Nephron progenitor cell (in vitro differentiated cells): ENCODE measurements at regions not wholly inside any gene's neighbourhood (a gene's known extent, or its start where the extent isn't known, plus 50 kb on each side); places are given as distances from the start of the nearest gene placed in this dataset.

ENCODE experiments used
- DNase-seq: peaks from one replicate; pipeline ENCODE4 v3.0.0; 2021
- H3K27ac Mint-ChIP-seq: 2 replicates; pipeline ENCODE4 v1.8.0; 2021; ENCODE audit warnings: mild to moderate bottlenecking, moderate library complexity, mixed read lengths
- H3K27me3 Mint-ChIP-seq: 2 replicates; pipeline ENCODE4 v1.8.0; 2021; ENCODE audit warnings: mild to moderate bottlenecking, low read depth, mixed read lengths; ENCODE audit not compliant: poor library complexity
- H3K36me3 Mint-ChIP-seq: 2 replicates; pipeline ENCODE4 v1.8.0; 2021; ENCODE audit warnings: low read depth, mixed read lengths
- H3K4me1 Mint-ChIP-seq: 2 replicates; pipeline ENCODE4 v1.8.0; 2021; ENCODE audit warnings: mixed read lengths
- H3K4me3 Mint-ChIP-seq: 2 replicates; pipeline ENCODE4 v1.8.0; 2021; ENCODE audit warnings: mild to moderate bottlenecking, moderate library complexity, mixed read lengths
- H3K9me3 Mint-ChIP-seq: 2 replicates; pipeline ENCODE4 v1.8.0; 2021; ENCODE audit warnings: mild to moderate bottlenecking, moderate library complexity, mixed read lengths
- TF ChIP-seq, protein P1 (sequence below): fragments of 200-600 bp; sonication (generic); IDR thresholded peaks from 2 replicates; pipeline ENCODE4 v1.5.0; 2021; ENCODE audit warnings: antibody characterized with exemption

DNA sequence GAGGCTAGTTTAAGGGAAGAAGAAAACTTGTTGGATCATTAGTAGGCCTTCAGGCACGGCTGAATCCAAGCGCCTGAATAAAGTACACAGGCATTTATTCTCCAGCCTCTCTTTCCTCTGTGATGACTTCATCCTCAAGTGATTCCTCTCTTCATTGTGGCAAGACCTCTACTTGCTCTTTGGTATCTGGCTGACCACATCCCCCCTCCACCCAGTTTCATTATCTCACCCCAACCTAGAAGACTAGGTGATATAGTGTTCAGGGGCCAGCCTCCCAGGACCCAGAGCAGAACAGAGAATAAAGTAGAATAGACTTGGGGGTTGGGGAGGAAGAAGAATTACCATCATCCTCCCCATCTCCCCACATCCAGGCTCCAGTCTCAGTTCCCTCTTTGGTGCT lies 189.3 kb downstream of the MIAT start:
- DNase-seq: no peak
- no peaks in the 10 kb centered on the region for H3K36me3 Mint-ChIP-seq
- H3K27ac Mint-ChIP-seq: no peak overlapping the region
- peaks cover 10% of the 10 kb centered on the region for H3K4me1 Mint-ChIP-seq
- no peaks in the 10 kb centered on the region for H3K9me3 Mint-ChIP-seq
- no peak overlapping the region for H3K4me3 Mint-ChIP-seq
- TF ChIP-seq, protein P1, sequence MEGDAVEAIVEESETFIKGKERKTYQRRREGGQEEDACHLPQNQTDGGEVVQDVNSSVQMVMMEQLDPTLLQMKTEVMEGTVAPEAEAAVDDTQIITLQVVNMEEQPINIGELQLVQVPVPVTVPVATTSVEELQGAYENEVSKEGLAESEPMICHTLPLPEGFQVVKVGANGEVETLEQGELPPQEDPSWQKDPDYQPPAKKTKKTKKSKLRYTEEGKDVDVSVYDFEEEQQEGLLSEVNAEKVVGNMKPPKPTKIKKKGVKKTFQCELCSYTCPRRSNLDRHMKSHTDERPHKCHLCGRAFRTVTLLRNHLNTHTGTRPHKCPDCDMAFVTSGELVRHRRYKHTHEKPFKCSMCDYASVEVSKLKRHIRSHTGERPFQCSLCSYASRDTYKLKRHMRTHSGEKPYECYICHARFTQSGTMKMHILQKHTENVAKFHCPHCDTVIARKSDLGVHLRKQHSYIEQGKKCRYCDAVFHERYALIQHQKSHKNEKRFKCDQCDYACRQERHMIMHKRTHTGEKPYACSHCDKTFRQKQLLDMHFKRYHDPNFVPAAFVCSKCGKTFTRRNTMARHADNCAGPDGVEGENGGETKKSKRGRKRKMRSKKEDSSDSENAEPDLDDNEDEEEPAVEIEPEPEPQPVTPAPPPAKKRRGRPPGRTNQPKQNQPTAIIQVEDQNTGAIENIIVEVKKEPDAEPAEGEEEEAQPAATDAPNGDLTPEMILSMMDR: no peak
- H3K27me3 Mint-ChIP-seq: peaks cover 71% of the 10 kb centered on the region

DNA sequence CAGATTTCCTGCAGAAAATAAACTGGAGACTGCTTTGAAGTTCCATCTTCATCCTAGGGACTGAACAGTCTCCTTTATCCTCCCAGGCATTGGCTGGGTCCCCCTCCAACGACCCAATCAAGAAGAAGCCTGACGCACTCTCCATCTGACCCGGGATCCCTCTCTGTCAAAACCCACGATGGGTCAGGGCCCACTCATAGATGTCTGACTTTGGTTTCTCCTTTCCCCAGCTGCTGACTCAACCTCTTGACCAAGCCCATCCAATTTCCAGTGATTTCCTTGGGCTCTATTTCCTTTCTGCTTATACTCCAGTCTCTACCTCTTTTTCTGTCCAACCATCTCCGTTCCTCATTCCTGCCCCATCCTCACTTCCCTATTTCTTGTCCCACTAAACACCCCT lies 189.7 kb downstream of the MIAT start:
- Mint-ChIP-seq H3K4me3 (no peak overlapping the region), H3K4me1 (peaks cover 6% of the 10 kb centered on the region), H3K36me3 (no peaks in the 10 kb centered on the region), H3K9me3 (no peaks in the 10 kb centered on the region), H3K27me3 (peaks cover 75% of the 10 kb centered on the region), H3K27ac (no peak overlapping the region)
- TF ChIP-seq, protein P1: no peak
- DNase-seq: no peak

DNA sequence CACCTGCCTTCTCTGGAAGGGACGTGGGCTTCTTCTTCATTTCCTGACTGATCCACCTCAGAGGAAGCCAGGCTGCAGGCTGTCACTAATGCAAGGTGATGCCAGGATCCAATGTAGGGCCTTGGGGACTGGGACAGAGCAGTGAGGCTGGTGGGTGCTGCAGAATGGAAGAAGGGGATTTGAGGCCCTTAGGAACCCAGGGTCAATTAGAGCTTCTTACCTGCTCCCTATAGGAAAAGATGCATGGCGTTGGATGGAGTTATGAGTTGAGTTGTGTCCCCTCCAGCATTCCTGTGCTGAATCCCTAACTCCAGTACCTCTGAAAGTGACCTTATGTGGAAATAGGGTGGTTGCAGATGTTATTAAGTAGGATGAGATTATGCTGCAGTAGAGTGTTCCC lies 190.4 kb downstream of the MIAT start:
- H3K27me3 Mint-ChIP-seq: peaks cover 83% of the 10 kb centered on the region
- no peaks in the 10 kb centered on the region for H3K36me3 Mint-ChIP-seq
- no peak overlapping the region for H3K4me3 Mint-ChIP-seq
- no peaks in the 10 kb centered on the region for H3K4me1 Mint-ChIP-seq
- DNase-seq: no peak
- TF ChIP-seq, protein P1: no peak
- no peaks in the 10 kb centered on the region for H3K9me3 Mint-ChIP-seq
- no peak overlapping the region for H3K27ac Mint-ChIP-seq

DNA sequence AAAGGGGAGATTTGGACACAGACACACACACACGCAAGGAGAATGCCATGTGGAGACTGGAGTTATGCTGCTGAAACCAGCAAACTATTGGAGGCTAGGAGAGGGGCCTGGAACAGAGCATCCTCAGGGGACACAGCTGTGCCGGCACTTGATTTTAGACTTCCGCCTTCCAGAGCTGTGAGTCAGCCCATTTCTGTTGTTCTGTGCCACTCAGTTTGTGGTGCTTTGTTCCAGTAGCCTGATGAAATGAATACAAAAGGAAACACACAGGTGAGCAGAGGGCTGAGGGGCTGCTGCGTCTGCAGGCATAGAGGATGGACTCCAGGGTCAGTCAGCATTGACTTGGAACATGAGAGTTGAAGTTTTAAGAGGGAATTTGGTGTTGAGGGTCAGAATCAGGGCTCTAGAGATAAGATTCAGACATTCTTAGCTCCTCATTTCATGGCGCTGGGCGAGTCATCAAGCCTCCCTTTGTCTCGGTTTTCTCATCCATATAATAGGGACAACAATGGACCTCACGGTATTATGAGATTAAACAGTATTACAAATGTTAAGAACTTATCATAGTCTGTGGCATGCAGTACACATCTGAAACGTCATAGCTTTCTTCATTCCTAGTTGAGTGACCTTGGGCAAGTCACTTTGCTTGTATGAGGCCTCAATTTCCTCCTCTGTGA lies 191.0 kb downstream of the MIAT start:
- Mint-ChIP-seq H3K4me3 (no peak overlapping the region), H3K4me1 (no peaks in the 10 kb centered on the region), H3K27me3 (peaks cover 86% of the 10 kb centered on the region), H3K36me3 (no peaks in the 10 kb centered on the region), H3K27ac (no peak overlapping the region), H3K9me3 (no peaks in the 10 kb centered on the region)
- TF ChIP-seq, protein P1: no peak
- DNase-seq: no peak

DNA sequence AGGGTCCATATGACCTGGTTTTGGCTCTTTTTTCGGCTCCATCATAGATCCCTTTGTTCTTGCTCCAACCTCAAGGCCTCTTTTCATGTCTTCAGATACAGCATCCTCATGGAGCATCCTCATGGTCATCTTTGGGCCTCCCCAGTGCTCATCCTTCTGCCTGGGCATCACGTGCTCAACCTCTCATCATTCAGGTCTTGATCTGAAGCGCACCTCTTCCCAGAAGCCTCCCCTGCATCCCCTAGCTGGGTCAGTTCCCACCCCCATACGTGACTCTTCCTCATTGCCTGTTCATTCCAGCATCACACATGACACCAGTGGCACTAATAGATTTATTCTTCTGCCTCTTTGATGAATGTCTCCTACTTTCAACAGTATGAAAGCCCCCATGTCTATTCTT lies 192.2 kb downstream of the MIAT start:
- DNase-seq: no peak
- TF ChIP-seq, protein P1: no peak

DNA sequence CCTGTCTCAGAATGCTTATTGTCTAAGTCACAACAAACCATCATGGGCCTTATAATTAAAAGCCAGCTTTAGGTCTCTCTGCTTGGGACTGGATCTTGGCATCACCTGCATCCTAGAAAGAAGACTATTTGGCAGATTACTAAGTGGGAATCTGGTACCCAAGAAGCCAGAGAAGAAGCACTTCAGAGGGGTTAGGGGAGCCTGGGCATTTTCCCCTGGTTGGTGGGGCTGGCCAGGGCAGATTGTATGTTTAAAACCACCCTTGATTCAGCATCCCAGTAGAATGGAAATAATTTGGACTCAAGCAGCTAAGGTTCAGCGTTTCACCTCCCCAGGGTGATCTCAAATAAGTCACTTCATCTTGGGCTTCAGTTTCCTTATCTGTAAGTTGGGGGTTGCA lies 193.7 kb downstream of the MIAT start:
- no peaks in the 10 kb centered on the region for H3K36me3 Mint-ChIP-seq
- H3K27ac Mint-ChIP-seq: no peak overlapping the region
- no peak for DNase-seq
- TF ChIP-seq, protein P1: no peak
- no peak overlapping the region for H3K4me3 Mint-ChIP-seq
- H3K9me3 Mint-ChIP-seq: no peaks in the 10 kb centered on the region
- peaks cover 77% of the 10 kb centered on the region for H3K27me3 Mint-ChIP-seq
- H3K4me1 Mint-ChIP-seq: no peaks in the 10 kb centered on the region

More for the DNA sequence above, 192.2 kb downstream of the MIAT start:
- no peak overlapping the region for H3K27ac Mint-ChIP-seq
- H3K4me3 Mint-ChIP-seq: no peak overlapping the region
- H3K9me3 Mint-ChIP-seq: no peaks in the 10 kb centered on the region
- H3K36me3 Mint-ChIP-seq: no peaks in the 10 kb centered on the region
- peaks cover 81% of the 10 kb centered on the region for H3K27me3 Mint-ChIP-seq
- no peaks in the 10 kb centered on the region for H3K4me1 Mint-ChIP-seq
